Fibroblast of pulmonary artery (primary cell): ENCODE measurements at regions not wholly inside any gene's neighbourhood (a gene's known extent, or its start where the extent isn't known, plus 50 kb on each side); places are given as distances from the start of the nearest gene placed in this dataset.
A peak's percentile ranks its signal among the peaks of the same experiment; 100 is the strongest.

ENCODE experiments used
- DNase-seq: peaks from one replicate; pipeline ENCODE4 v3.0.0-alpha.2; 2010; ENCODE audit warnings: low read depth
- H3K4me3 ChIP-seq: replicated peaks from 2 replicates; pipeline ENCODE4 v1.5.1; 2011; ENCODE audit warnings: low read depth, mild to moderate bottlenecking, control low read depth, low read length, moderate library complexity
- CTCF ChIP-seq: IDR thresholded peaks from 2 replicates; pipeline ENCODE4 v1.5.1; 2011; ENCODE audit warnings: mild to moderate bottlenecking, control low read depth, low read length, inconsistent platforms; ENCODE audit errors: missing control alignments

- H3K4me3 ChIP-seq: no peak overlapping the region
- DNase-seq: no peak
- no peak for TF ChIP-seq CTCF
Measured at GRCh38 chr17:5788266-5788900, 204.1 kb upstream of the NLRP1 start.

GRCh38 chr17:5789528-5789927, 205.2 kb upstream of the NLRP1 start:
- DNase-seq: no peak
- TF ChIP-seq CTCF: no peak

GRCh38 chr17:5793157-5793556, 208.8 kb upstream of the NLRP1 start:
- DNase-seq: no peak
- no peak overlapping the region for H3K4me3 ChIP-seq
- TF ChIP-seq CTCF: peak; percentile 6

More at GRCh38 chr17:5789528-5789927, 205.2 kb upstream of the NLRP1 start:
- no peak overlapping the region for H3K4me3 ChIP-seq

GRCh38 chr17:5793899-5794298, 209.6 kb upstream of the NLRP1 start:
- no peak overlapping the region for H3K4me3 ChIP-seq
- TF ChIP-seq CTCF: no peak
- DNase-seq: no peak

- DNase-seq: no peak
- TF ChIP-seq CTCF: no peak
- H3K4me3 ChIP-seq: no peak overlapping the region
Measured at GRCh38 chr17:5794385-5794784, 210.1 kb upstream of the NLRP1 start.

- TF ChIP-seq CTCF: no peak
- H3K4me3 ChIP-seq: no peak overlapping the region
- no peak for DNase-seq
Measured at GRCh38 chr17:5794881-5795506, 210.7 kb upstream of the NLRP1 start.
